Peyer's patch (tissue), 4 donors: ENCODE measurements at regions not wholly inside any gene's neighbourhood (a gene's known extent, or its start where the extent isn't known, plus 50 kb on each side); places are given as distances from the start of the nearest gene placed in this dataset.
"Not testable (repeated sequence)": the region's sequence is repeated elsewhere in the genome, so short reads cannot be mapped to it uniquely, and the experiment has no call there.

Experiments
- DNase-seq, 3 donors: peaks; one replicate each; pipeline ENCODE4 v3.0.0-alpha.2; 2017 to 2019
- H3K27ac ChIP-seq, 4 donors: fragments of 200-600 bp; sonication (generic); one replicate each; pipeline ENCODE4 v1.5.1; 2016 to 2019
- H3K27me3 ChIP-seq, 2 donors: fragments of 200-600 bp; sonication (generic); one replicate each; pipeline ENCODE4 v1.5.1; 2019
- H3K36me3 ChIP-seq, 3 donors: fragments of 200-600 bp; sonication (generic); one replicate each; pipeline ENCODE4 v1.5.1; 2016 to 2019
- H3K4me1 ChIP-seq, 4 donors: fragments of 200-600 bp; sonication (generic); one replicate each; pipeline ENCODE4 v1.5.1; 2016 to 2019
- H3K4me3 ChIP-seq, 4 donors: fragments of 200-600 bp; sonication (generic); 1 replicate in 3 of 4; 2 replicates in 1 of 4; pipeline ENCODE4 v1.5.1; 2016 to 2019; ENCODE audit warnings: mild to moderate bottlenecking in 1 of 4
- H3K9me3 ChIP-seq, 4 donors: fragments of 200-600 bp; sonication (generic); one replicate each; pipeline ENCODE4 v1.5.1; 2016 to 2019; ENCODE audit warnings: mild to moderate bottlenecking in 1 of 4
- CTCF ChIP-seq, 6 experiments: fragments of 450-650 bp in 4 of 6; fragments of 200-600 bp in 2 of 6; sonication (generic) in 1 of 6; IDR thresholded peaks; one replicate each; pipeline ENCODE4 v1.5.1; 2017 to 2019; ENCODE audit warnings: antibody characterized with exemption in 6 of 6, mild to moderate bottlenecking in 3 of 6, moderate library complexity in 1 of 6
- POLR2A ChIP-seq, 2 donors: fragments of 450-650 bp; IDR thresholded peaks; one replicate each; pipeline ENCODE4 v1.5.1; 2017; ENCODE audit warnings: antibody characterized with exemption in 2 of 2, mild to moderate bottlenecking in 2 of 2, moderate library complexity in 2 of 2

GRCh38 chr18:4758980-4759379 is 303.9 kb upstream of the DLGAP1 start:
- DNase-seq, result no peak
- no peaks in the 10 kb centered on the region for H3K9me3 ChIP-seq
- TF ChIP-seq POLR2A (IDR thresholded peaks at IDR 0.05) (no peak), CTCF (IDR thresholded peaks at IDR 0.05) (no peak)
- no peaks in the 10 kb centered on the region for H3K4me1 ChIP-seq
- H3K27ac ChIP-seq, result no peak overlapping the region
- H3K27me3 ChIP-seq, result no peaks in the 10 kb centered on the region
- H3K4me3 ChIP-seq, result no peak overlapping the region
- no peaks in the 10 kb centered on the region for H3K36me3 ChIP-seq

- no peak for TF ChIP-seq CTCF (IDR thresholded peaks at IDR 0.05)
- no peak for TF ChIP-seq POLR2A (IDR thresholded peaks at IDR 0.05)
- Histone ChIP-seq H3K27me3 (no peaks in the 10 kb centered on the region), H3K4me3 (no peak overlapping the region), H3K27ac (no peak overlapping the region), H3K4me1 (no peaks in the 10 kb centered on the region), H3K36me3 (no peaks in the 10 kb centered on the region), H3K9me3 (peaks cover 0 to 6% (median 0%) of the 10 kb centered on the region in 4 donors)
- DNase-seq, result no peak
Observed at GRCh38 chr18:4755848-4756247, 300.7 kb upstream of the DLGAP1 start.

GRCh38 chr18:4753151-4753550 is 298.0 kb upstream of the DLGAP1 start:
- not testable (repeated sequence) for H3K27ac ChIP-seq, H3K36me3 ChIP-seq, H3K4me3 ChIP-seq, DNase-seq, H3K9me3 ChIP-seq, H3K27me3 ChIP-seq, H3K4me1 ChIP-seq

GRCh38 chr18:4751523-4751922 is 296.4 kb upstream of the DLGAP1 start:
- DNase-seq, result no peak
- Histone ChIP-seq H3K4me3 (no peak overlapping the region), H3K27ac (no peak overlapping the region)

DNA sequence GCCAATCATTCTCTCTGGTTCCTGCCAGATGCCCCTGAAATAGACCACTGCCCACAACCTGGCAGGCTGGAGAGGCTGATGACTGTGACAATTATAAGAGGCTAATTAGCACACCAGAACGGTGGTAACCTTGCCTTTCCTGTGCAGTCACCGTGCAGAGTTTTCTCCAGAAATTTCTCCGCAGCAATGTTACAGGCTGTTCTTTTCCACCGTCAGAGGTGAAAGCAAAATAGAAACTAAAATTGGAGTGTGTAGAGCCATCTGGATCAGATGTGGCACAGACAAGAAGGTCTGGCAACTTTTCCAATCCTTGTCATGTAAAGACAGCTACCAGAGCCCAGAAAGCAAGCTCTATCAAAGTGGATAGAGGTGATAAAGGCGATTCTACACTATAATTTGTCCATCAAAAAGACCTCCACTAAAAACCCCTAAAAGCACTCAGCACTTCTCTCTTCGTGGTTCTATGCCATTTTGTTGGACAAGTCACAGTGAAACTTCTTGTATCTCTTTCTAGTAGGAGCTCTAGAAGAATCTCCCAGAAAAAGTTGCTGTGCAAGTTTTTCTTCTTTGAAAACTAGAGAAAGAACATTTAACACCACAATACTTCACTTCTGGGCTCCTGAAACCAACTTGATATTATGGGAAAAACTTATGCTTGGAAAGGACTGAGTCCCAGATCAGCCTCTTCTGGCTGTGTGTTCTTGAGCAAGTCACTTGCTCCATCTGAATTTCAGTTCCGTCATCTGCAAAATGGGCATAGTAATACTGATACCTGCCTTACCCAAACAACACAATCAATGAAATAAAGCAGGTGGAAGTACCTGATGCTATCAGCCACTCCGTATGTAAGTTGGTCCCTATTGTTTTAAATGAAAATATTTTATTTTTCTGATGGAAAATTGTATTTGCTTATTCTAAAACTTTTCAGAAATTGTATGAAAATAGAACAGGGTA is 295.6 kb upstream of the DLGAP1 start:
- no peaks in the 10 kb centered on the region for H3K4me1 ChIP-seq
- DNase-seq, result no peak
- no peak for TF ChIP-seq POLR2A (IDR thresholded peaks at IDR 0.05)
- no peaks in the 10 kb centered on the region for H3K36me3 ChIP-seq
- no peak overlapping the region for H3K4me3 ChIP-seq
- no peak overlapping the region for H3K27ac ChIP-seq
- H3K9me3 ChIP-seq, result peaks cover 0 to 6% (median 0%) of the 10 kb centered on the region in 4 donors
- H3K27me3 ChIP-seq, result no peaks in the 10 kb centered on the region

More at GRCh38 chr18:4751523-4751922, 296.4 kb upstream of the DLGAP1 start:
- H3K4me1 ChIP-seq, result no peaks in the 10 kb centered on the region
- no peaks in the 10 kb centered on the region for H3K27me3 ChIP-seq
- H3K9me3 ChIP-seq, result peaks cover 0 to 6% (median 0%) of the 10 kb centered on the region in 4 donors
- no peak for TF ChIP-seq POLR2A (IDR thresholded peaks at IDR 0.05)
- TF ChIP-seq CTCF (IDR thresholded peaks at IDR 0.05), result no peak
- no peaks in the 10 kb centered on the region for H3K36me3 ChIP-seq

DNA sequence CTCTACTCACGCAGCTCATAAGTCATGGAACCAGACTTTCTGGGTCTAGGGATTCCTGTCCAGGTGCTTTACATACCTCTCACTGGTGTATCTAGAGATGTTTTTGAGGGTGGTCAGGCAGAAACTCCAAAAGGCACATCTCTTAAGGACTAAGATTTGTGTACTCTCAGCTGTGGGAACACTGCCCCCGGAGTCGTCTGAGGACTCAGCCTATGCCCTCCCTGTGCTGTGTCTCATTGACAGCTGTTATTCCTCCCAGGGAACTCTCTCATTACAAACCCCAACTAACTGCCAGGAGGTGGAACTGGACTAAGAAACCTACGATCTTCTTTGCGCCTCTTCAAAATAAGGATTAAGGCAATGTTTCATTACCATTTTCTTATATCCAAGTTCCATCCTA is 293.9 kb upstream of the DLGAP1 start:
- no peak for TF ChIP-seq CTCF (IDR thresholded peaks at IDR 0.05)
- no peak for TF ChIP-seq POLR2A (IDR thresholded peaks at IDR 0.05)
- Histone ChIP-seq H3K9me3 (peaks cover 0 to 6% (median 0%) of the 10 kb centered on the region in 4 donors), H3K4me3 (no peak overlapping the region), H3K27ac (no peak overlapping the region), H3K27me3 (no peaks in the 10 kb centered on the region), H3K4me1 (no peaks in the 10 kb centered on the region), H3K36me3 (no peaks in the 10 kb centered on the region)
- no peak for DNase-seq
